ENCODE measurements at regions not wholly inside any gene's neighbourhood (a gene's known extent, or its start where the extent isn't known, plus 50 kb on each side); places are given as distances from the start of the nearest gene placed in this dataset.

- no peaks in the 10 kb centered on the region for H3K79me2 ChIP-seq (ENCODE audit: control insufficient read depth, insufficient read depth, low read length)
- WGBS (ENCODE audit: insufficient coverage, low coverage, missing lambda C conversion rate) = 24% methylated on average over 5 of the region's 5 CpGs
- ATAC-seq (no peak), FAIRE-seq (no peak), DNase-seq (ENCODE audit: extremely low read depth in 1 of 4, low spot score in 3 of 4) (no peak)
- H3K36me3 ChIP-seq (ENCODE audit: control insufficient read depth, insufficient read depth, low read length) = no peaks in the 10 kb centered on the region
- no peak overlapping the region for H3K4me3 ChIP-seq
- no peak overlapping the region for H2AFZ ChIP-seq (ENCODE audit: low read depth, low read length)
- ChIA-PET POLR2A (no interaction called here), CTCF (ENCODE audit: low intra/inter-chr PET ratio) (no interaction called here)
- no peaks in the 10 kb centered on the region for H3K9me1 ChIP-seq (ENCODE audit: control insufficient read depth, insufficient read depth, low read length)
- peaks cover 0 to 5% of the 10 kb centered on the region in 2 experiments; a peak in 1 of 5 replicates for H3K4me1 ChIP-seq (replicated peaks in 1 of 2; ENCODE audit: control insufficient read depth in 2 of 2, insufficient read depth in 2 of 2, low read length in 2 of 2)
- H4K20me1 ChIP-seq (replicated peaks; ENCODE audit: control insufficient read depth, insufficient read depth, low read length) = no peaks in the 10 kb centered on the region
- H3K27ac ChIP-seq (ENCODE audit: extremely low read depth, low read depth, low read length) = no peak overlapping the region
- intact Hi-C loops (cut with micrococcal nuclease) = no loop called here
- H3K27me3 ChIP-seq (ENCODE audit: control insufficient read depth in 2 of 2, insufficient read depth in 2 of 2, low read length in 2 of 2) = no peaks in the 10 kb centered on the region
- no TSS peak for BruUV-seq (replicated peaks)
- in situ Hi-C loops (cut with MboI) = no loop called here
- no peak for TF ChIP-seq LCOR (CRISPR knock-in tag; IDR thresholded peaks at IDR 0.05)
- no peak for TF ChIP-seq NR0B1 (IDR thresholded peaks at IDR 0.05; ENCODE audit: partially characterized antibody)
- no peak for TF ChIP-seq BACH1 (tag; IDR thresholded peaks at IDR 0.05)
- no peak for TF ChIP-seq KDM2B (CRISPR knock-in tag; IDR thresholded peaks at IDR 0.05)
- TF ChIP-seq ZNF174 (CRISPR knock-in tag; IDR thresholded peaks at IDR 0.05) = no peak
- TF ChIP-seq ZNF445 (CRISPR knock-in tag; IDR thresholded peaks at IDR 0.05; ENCODE audit: low read depth) = no peak
- no peak for TF ChIP-seq ATF3 (IDR thresholded peaks at IDR 0.05)
- TF ChIP-seq ATF3 (CRISPR knock-in tag; conservative IDR thresholded peaks at IDR 0.05) = no peak
- TF ChIP-seq PHF21A (IDR thresholded peaks at IDR 0.05; ENCODE audit: borderline replicate concordance, low read depth) = no peak
- no peak for TF ChIP-seq RFX5 (IDR thresholded peaks at IDR 0.05; ENCODE audit: low read depth, low read length)
- TF ChIP-seq BCLAF1 (IDR thresholded peaks at IDR 0.05; ENCODE audit: borderline replicate concordance in 1 of 2, control insufficient read depth in 1 of 2, low read depth in 2 of 2, low read length in 1 of 2) = no peak
- no peak for TF ChIP-seq NFIX (CRISPR knock-in tag; IDR thresholded peaks at IDR 0.05; ENCODE audit: low read depth)
- no peak for TF ChIP-seq CGGBP1 (CRISPR knock-in tag; IDR thresholded peaks at IDR 0.05)
- TF ChIP-seq RHOXF2B (CRISPR knock-in tag; conservative IDR thresholded peaks at IDR 0.05) = no peak
- TF ChIP-seq RBBP5 (IDR thresholded peaks at IDR 0.05; ENCODE audit: borderline replicate concordance, insufficient read depth, low read length, poor library complexity, severe bottlenecking) = no peak
- H3K4me2 ChIP-seq (ENCODE audit: insufficient read depth, low read length) = no peak overlapping the region
- H3K9me3 ChIP-seq (replicated peaks; ENCODE audit: control insufficient read depth, insufficient read depth, low read depth, low read length) = 0 out of 2 replicates have a peak, but pooled peaks cover 1% of the 10 kb centered on the region
- H3K9ac ChIP-seq (ENCODE audit: insufficient read depth in 1 of 2, low read depth in 2 of 2, low read length in 2 of 2) = no peak overlapping the region
Observed at GRCh38 chr1:219040291-219040690, 133.4 kb upstream of the LYPLAL1 start.
